ENCODE measurements at regions not wholly inside any gene's neighbourhood (a gene's known extent, or its start where the extent isn't known, plus 50 kb on each side); places are given as distances from the start of the nearest gene placed in this dataset.

DNA sequence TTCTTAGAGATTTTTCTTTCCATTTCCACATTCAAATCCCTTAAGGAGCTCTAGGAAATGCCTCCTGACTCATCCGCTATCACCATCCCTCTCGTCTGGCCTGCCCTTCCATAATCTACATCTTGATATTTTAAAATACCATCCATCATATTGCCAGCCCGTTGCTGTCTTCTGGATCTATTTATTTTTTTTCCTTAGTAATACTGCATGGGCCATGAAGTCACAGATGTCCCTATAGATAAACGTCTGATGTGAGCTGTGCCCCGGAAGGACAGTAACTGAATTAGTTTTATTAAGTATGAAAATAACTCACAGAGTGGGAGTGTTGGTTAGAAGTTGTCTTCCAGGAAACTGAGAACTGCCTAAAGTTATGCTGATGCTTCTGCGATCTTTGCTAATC is 76.2 kb downstream of the KLF6 start:
- H3K27ac ChIP-seq (ENCODE audit: low read length): no peak overlapping the region
- peaks cover 0 to 8% of the 10 kb centered on the region in 2 donors for H3K9me3 ChIP-seq (ENCODE audit: control insufficient read depth in 2 of 2, low read length in 2 of 2)
- no peak overlapping the region for H3K4me3 ChIP-seq (ENCODE audit: low read length in 2 of 2)
- H3K36me3 ChIP-seq (ENCODE audit: control insufficient read depth in 2 of 2, insufficient read depth in 2 of 2, low read length in 2 of 2): no peaks in the 10 kb centered on the region
- H3K9ac ChIP-seq (ENCODE audit: low read length in 2 of 2): no peak overlapping the region
- no peaks in the 10 kb centered on the region for H3K27me3 ChIP-seq (ENCODE audit: control insufficient read depth in 1 of 2, insufficient read depth in 2 of 2, low read length in 2 of 2)
- H3K4me1 ChIP-seq (ENCODE audit: control insufficient read depth, insufficient read depth, low read length): no peaks in the 10 kb centered on the region

DNA sequence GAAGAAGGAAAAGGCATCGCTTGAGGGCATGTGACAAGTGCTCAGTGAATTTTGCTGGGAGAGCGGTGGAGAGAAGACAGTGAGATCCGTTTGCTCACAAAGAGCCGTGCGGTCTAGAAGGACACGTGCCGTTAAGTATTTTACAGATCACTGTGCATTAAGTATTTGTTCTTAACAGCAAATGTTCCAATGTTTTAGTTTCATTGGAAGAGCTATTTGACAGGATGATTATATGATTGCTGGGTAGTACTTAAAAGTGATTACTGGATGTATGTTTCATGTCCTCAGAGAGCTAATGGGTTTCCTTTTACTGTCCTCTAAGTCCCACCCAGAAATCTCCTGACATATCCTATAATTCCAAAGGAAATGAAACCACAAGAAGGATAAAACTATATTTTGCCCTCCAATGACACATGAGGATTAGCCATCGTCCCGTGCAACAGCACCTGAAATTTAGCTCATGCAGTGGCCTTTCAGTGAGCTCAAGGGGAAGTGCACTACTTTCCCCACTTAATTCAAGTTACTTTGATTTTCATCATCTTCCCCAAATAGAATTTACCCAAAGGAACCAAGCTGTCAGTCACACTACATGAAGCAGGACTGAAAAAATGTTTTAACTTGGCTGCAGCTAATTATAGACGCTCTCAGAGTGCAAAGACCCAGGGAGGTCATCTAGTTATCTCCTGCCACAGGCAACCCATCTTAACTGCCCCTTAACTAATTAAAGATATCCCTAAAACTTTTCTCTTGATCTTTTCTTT is 80.3 kb downstream of the KLF6 start:
- Histone ChIP-seq H3K36me3 (ENCODE audit: control insufficient read depth in 2 of 2, insufficient read depth in 2 of 2, low read length in 2 of 2) (no peaks in the 10 kb centered on the region), H3K4me3 (ENCODE audit: low read length in 2 of 2) (no peak overlapping the region), H3K4me1 (ENCODE audit: control insufficient read depth, insufficient read depth, low read length) (no peaks in the 10 kb centered on the region), H3K27me3 (ENCODE audit: control insufficient read depth in 1 of 2, insufficient read depth in 2 of 2, low read length in 2 of 2) (no peaks in the 10 kb centered on the region), H3K9ac (ENCODE audit: low read length in 2 of 2) (no peak overlapping the region), H3K9me3 (ENCODE audit: control insufficient read depth in 2 of 2, low read length in 2 of 2) (no peaks in the 10 kb centered on the region), H3K27ac (ENCODE audit: low read length) (no peak overlapping the region)

DNA sequence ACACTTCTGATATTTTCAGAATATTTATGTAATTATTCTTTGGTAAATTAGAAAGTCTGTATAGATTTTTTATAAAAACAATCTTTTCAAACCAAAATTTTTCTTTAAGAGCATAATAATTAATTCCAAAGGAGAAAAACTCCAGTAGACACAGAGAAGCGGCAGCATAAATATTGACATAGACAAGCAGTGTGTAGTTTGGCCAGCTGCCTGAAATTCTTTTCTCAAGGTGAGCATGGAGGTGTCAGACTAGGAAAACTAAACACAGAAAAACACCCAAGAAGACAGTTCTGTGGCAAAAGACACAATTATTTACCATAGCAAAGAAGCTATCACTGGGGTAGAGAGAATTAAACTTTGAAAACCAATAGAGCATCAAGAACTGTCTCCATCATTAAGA is 82.4 kb downstream of the KLF6 start:
- Histone ChIP-seq H3K36me3 (ENCODE audit: control insufficient read depth in 2 of 2, insufficient read depth in 2 of 2, low read length in 2 of 2) (no peaks in the 10 kb centered on the region), H3K9me3 (ENCODE audit: control insufficient read depth in 2 of 2, low read length in 2 of 2) (no peaks in the 10 kb centered on the region), H3K9ac (ENCODE audit: low read length in 2 of 2) (no peak overlapping the region), H3K27me3 (ENCODE audit: control insufficient read depth in 1 of 2, insufficient read depth in 2 of 2, low read length in 2 of 2) (no peaks in the 10 kb centered on the region), H3K4me3 (ENCODE audit: low read length in 2 of 2) (no peak overlapping the region), H3K27ac (ENCODE audit: low read length) (no peak overlapping the region), H3K4me1 (ENCODE audit: control insufficient read depth, insufficient read depth, low read length) (no peaks in the 10 kb centered on the region)

DNA sequence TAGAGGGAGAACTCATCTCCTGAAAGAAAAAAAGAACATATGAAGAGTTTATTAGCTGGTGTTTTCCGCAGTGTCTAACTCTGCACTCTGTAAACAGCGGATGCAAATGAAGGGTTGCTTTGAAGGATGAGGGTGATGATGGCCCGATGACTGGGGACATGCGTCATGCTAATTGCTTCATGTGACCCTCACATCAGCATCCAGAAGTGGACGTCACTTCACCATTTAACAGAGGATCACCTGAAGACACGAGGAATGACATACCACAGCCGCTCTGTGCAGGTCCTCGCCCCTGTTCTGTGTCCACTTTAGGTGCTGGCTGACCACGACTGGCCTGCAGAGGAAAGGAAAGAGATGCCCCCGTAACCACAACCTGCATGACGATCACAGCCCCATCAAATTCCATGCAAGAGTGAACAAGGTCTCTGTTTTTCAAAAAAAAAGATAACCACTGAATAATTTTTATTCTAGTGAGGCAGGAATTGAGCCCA is 82.9 kb downstream of the KLF6 start:
- Histone ChIP-seq H3K4me1 (ENCODE audit: control insufficient read depth, insufficient read depth, low read length) (no peaks in the 10 kb centered on the region), H3K27ac (ENCODE audit: low read length) (no peak overlapping the region), H3K9ac (ENCODE audit: low read length in 2 of 2) (no peak overlapping the region), H3K27me3 (ENCODE audit: control insufficient read depth in 1 of 2, insufficient read depth in 2 of 2, low read length in 2 of 2) (no peaks in the 10 kb centered on the region), H3K4me3 (ENCODE audit: low read length in 2 of 2) (no peak overlapping the region), H3K9me3 (ENCODE audit: control insufficient read depth in 2 of 2, low read length in 2 of 2) (no peaks in the 10 kb centered on the region), H3K36me3 (ENCODE audit: control insufficient read depth in 2 of 2, insufficient read depth in 2 of 2, low read length in 2 of 2) (no peaks in the 10 kb centered on the region)

DNA sequence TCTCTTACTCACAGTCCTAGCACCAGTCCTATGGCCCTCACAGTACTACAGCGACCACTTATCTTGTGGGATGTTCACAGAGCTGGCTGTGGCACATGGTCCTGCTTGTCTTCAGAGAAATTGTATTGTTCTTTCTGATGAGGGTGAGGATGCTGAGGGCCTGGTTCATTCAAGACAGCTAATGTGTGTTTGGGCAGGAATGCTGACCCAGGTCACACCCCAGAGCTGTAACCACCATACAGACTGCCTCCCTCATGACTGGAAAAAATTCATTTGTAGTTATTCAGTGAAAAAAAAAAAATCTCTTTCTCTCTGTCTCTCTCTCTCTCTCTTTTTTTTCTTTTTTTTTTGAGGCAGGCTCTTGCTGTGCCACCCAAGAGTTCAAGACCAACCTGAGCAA is 83.5 kb downstream of the KLF6 start:
- no peak overlapping the region for H3K9ac ChIP-seq (ENCODE audit: low read length in 2 of 2)

DNA sequence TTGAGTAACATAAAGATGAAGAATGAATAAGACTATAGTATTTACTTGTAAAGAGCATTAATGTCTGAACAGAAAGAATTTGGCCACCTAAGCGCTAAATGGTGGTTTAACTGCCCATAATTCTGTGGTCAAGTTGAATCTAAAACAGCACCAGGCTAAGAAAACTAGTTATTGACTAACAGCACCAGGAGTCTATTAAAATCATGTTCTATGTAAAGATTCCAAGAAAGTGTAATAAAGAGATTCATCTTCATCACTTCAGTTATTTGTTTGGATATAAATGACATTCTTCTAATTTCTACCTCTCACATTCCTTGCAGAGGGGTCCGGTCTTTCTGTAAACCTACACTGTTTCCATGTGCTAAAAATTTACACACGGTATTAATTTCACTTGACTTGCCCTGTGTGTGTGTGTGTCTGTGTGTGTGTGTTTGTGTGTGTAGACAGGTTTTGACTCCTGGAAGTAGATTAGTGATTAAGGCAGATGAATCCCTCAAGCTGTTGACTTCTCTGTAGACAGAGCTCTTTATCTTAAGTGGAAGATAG is 84.4 kb downstream of the KLF6 start:
- Histone ChIP-seq H3K27ac (ENCODE audit: low read length) (no peak overlapping the region), H3K9me3 (ENCODE audit: control insufficient read depth in 2 of 2, low read length in 2 of 2) (no peaks in the 10 kb centered on the region), H3K4me1 (ENCODE audit: control insufficient read depth, insufficient read depth, low read length) (no peaks in the 10 kb centered on the region), H3K27me3 (ENCODE audit: control insufficient read depth in 1 of 2, insufficient read depth in 2 of 2, low read length in 2 of 2) (no peaks in the 10 kb centered on the region), H3K36me3 (ENCODE audit: control insufficient read depth in 2 of 2, insufficient read depth in 2 of 2, low read length in 2 of 2) (no peaks in the 10 kb centered on the region), H3K4me3 (ENCODE audit: low read length in 2 of 2) (no peak overlapping the region), H3K9ac (ENCODE audit: low read length in 2 of 2) (no peak overlapping the region)

More for the DNA sequence above, 83.5 kb downstream of the KLF6 start:
- no peaks in the 10 kb centered on the region for H3K4me1 ChIP-seq (ENCODE audit: control insufficient read depth, insufficient read depth, low read length)
- H3K4me3 ChIP-seq (ENCODE audit: low read length in 2 of 2): no peak overlapping the region
- no peaks in the 10 kb centered on the region for H3K9me3 ChIP-seq (ENCODE audit: control insufficient read depth in 2 of 2, low read length in 2 of 2)
- H3K36me3 ChIP-seq (ENCODE audit: control insufficient read depth in 2 of 2, insufficient read depth in 2 of 2, low read length in 2 of 2): no peaks in the 10 kb centered on the region
- H3K27me3 ChIP-seq (ENCODE audit: control insufficient read depth in 1 of 2, insufficient read depth in 2 of 2, low read length in 2 of 2): no peaks in the 10 kb centered on the region
- H3K27ac ChIP-seq (ENCODE audit: low read length): no peak overlapping the region

DNA sequence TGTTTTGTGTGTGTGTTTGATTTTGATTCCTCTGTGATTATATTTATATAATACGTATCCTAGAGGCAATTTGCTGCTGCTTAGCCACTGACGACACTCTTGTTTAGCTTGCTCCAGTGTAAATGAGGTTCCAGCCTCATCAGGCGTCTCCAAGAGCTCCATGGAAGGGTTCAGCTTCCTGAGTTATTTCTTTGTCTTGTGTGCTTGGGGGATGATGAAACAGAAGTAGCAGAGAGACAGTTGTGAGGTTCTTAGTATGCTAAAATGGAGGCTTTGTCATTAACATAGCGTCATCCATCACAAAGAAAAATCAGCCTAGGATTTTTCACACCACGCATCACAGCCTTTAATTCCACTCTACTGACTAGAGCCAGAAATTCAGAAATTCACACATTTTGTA is 85.1 kb downstream of the KLF6 start:
- no peaks in the 10 kb centered on the region for H3K9me3 ChIP-seq (ENCODE audit: control insufficient read depth in 2 of 2, low read length in 2 of 2)

DNA sequence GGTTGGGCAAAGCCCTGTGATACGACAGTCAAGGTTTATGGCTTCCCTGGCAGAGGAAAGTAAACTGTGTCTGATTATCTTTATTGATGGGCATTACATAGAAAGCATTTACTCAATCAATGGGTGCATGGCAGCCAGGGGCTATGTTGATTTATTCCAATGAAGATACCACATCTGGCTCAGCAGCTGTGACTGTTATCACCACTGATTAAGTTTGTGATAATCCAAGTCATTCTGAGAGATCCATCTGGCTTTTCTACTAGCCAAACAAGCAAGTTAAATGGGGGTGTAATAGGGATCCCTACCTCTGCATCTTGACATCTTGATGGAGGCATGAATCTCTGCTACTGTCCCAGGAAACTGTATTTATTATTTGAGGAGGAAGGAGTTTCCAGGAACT is 86.7 kb downstream of the KLF6 start:
- H3K4me1 ChIP-seq (ENCODE audit: control insufficient read depth, insufficient read depth, low read length): no peaks in the 10 kb centered on the region
- no peaks in the 10 kb centered on the region for H3K36me3 ChIP-seq (ENCODE audit: control insufficient read depth in 2 of 2, insufficient read depth in 2 of 2, low read length in 2 of 2)
- no peak overlapping the region for H3K9ac ChIP-seq (ENCODE audit: low read length in 2 of 2)
- no peak overlapping the region for H3K27ac ChIP-seq (ENCODE audit: low read length)
- no peaks in the 10 kb centered on the region for H3K9me3 ChIP-seq (ENCODE audit: control insufficient read depth in 2 of 2, low read length in 2 of 2)
- no peak overlapping the region for H3K4me3 ChIP-seq (ENCODE audit: low read length in 2 of 2)
- no peaks in the 10 kb centered on the region for H3K27me3 ChIP-seq (ENCODE audit: control insufficient read depth in 1 of 2, insufficient read depth in 2 of 2, low read length in 2 of 2)

More for the DNA sequence above, 85.1 kb downstream of the KLF6 start:
- no peaks in the 10 kb centered on the region for H3K27me3 ChIP-seq (ENCODE audit: control insufficient read depth in 1 of 2, insufficient read depth in 2 of 2, low read length in 2 of 2)
- no peaks in the 10 kb centered on the region for H3K4me1 ChIP-seq (ENCODE audit: control insufficient read depth, insufficient read depth, low read length)
- no peak overlapping the region for H3K4me3 ChIP-seq (ENCODE audit: low read length in 2 of 2)
- H3K36me3 ChIP-seq (ENCODE audit: control insufficient read depth in 2 of 2, insufficient read depth in 2 of 2, low read length in 2 of 2): no peaks in the 10 kb centered on the region
- no peak overlapping the region for H3K9ac ChIP-seq (ENCODE audit: low read length in 2 of 2)
- H3K27ac ChIP-seq (ENCODE audit: low read length): no peak overlapping the region

DNA sequence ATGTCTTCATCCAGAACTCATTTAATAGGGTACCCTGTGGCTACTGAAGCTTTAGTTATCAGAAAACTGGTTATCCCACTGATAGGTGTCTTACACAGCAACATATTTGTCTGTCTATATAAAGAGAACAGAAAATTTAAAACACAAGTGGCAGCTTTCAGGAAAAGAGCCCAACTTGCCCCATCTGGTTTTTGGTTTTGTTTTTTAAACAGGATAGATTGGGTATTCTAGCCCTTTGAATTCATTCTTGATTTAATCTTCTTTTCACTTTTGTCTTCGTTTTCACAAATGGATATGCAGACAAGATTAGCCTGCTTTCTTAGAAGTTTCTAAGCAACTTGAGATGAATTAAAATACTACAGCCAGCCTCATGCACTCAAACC is 91.3 kb downstream of the KLF6 start:
- Histone ChIP-seq H3K27ac (ENCODE audit: low read length) (no peak overlapping the region), H3K9me3 (ENCODE audit: control insufficient read depth in 2 of 2, low read length in 2 of 2) (no peaks in the 10 kb centered on the region), H3K27me3 (ENCODE audit: control insufficient read depth in 1 of 2, insufficient read depth in 2 of 2, low read length in 2 of 2) (no peaks in the 10 kb centered on the region), H3K4me1 (ENCODE audit: control insufficient read depth, insufficient read depth, low read length) (no peaks in the 10 kb centered on the region), H3K9ac (ENCODE audit: low read length in 2 of 2) (no peak overlapping the region), H3K36me3 (ENCODE audit: control insufficient read depth in 2 of 2, insufficient read depth in 2 of 2, low read length in 2 of 2) (no peaks in the 10 kb centered on the region), H3K4me3 (ENCODE audit: low read length in 2 of 2) (no peak overlapping the region)

DNA sequence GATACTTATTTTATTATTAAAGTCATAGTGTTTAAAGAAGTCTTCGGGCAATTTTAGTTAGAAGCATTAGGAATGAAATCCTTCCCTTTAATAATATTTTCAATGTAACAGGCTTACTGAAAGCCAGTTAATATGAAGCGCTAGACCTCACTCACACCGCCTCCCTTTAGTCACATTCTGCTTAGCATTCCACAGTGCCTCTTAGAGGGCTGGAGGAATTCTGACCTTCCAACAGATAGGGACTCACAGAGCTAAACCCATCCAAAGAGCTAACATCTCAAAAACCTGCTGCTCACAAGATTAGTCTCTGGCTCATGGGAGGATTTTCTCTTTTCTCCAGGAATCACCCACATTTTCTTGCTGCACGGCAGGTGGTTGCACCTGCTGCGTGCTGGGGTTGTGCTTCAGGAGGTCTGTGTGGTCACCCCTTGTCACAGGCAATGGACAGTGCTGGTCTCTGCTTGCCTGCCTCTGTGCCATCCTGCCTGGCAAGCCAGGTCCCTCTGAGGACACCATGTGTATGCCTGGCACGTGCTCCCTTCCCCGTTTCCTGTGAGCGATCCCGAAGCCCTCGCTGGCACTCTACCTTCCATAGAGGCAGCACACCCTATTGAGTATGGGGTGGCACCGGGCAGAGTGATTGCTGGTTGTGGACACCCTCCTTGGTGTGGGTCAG is 91.8 kb downstream of the KLF6 start:
- Histone ChIP-seq H3K36me3 (ENCODE audit: control insufficient read depth in 2 of 2, insufficient read depth in 2 of 2, low read length in 2 of 2) (no peaks in the 10 kb centered on the region), H3K9ac (ENCODE audit: low read length in 2 of 2) (no peak overlapping the region), H3K4me3 (ENCODE audit: low read length in 2 of 2) (no peak overlapping the region), H3K9me3 (ENCODE audit: control insufficient read depth in 2 of 2, low read length in 2 of 2) (no peaks in the 10 kb centered on the region), H3K27ac (ENCODE audit: low read length) (no peak overlapping the region), H3K4me1 (ENCODE audit: control insufficient read depth, insufficient read depth, low read length) (no peaks in the 10 kb centered on the region), H3K27me3 (ENCODE audit: control insufficient read depth in 1 of 2, insufficient read depth in 2 of 2, low read length in 2 of 2) (no peaks in the 10 kb centered on the region)
